Stimulated activated CD4-positive, alpha-beta T cell treated with anti-CD3 and anti-CD28 coated beads, Interleukin-2, amount 100 ng/mL, for 48 hours (primary cell): ENCODE measurements at regions not wholly inside any gene's neighbourhood (a gene's known extent, or its start where the extent isn't known, plus 50 kb on each side); places are given as distances from the start of the nearest gene placed in this dataset.

Source experiments
- DNase-seq, 2 donors: peaks; one replicate each; pipeline ENCODE4 v3.0.0-alpha.2; 2020

DNA sequence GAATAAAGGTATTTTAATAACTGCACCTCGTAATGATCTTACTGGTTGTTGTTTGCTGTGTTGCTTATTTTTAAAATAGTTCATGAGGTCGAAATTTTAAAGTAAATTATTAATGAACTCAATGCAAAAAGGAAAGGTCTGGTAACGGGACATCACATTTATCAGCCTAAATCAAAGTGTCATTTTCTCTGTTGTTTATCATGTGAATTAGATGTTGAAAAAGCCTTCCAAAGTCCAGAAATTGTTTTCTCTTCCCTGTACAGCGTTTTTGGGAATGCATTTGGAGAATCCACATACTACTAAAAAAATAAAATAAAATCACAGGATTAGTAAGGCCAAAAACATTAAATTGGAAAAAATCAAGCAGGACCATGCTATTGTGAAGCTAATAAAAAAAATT lies 339.2 kb upstream of the NECTIN3 start:
- DNase-seq, result no peak

DNA sequence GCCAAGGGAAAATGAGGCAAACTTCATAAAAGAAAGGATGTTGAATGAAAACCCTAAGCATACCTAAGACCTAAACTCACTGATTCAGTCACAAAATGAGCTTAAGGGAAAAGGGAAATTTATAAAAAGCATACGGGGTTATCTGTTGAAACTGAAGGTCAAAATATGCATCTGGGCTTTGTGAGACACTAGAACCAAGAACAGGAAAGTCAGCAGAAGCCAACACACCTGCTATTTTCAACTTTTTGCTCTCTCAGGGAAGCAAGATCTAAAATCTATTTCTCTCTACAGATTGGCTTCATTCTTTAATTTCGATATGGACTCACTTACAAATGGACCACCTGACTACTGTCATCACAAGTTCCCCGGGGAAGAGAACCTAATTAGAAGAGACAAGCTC lies 338.6 kb upstream of the NECTIN3 start:
- DNase-seq, result no peak

DNA sequence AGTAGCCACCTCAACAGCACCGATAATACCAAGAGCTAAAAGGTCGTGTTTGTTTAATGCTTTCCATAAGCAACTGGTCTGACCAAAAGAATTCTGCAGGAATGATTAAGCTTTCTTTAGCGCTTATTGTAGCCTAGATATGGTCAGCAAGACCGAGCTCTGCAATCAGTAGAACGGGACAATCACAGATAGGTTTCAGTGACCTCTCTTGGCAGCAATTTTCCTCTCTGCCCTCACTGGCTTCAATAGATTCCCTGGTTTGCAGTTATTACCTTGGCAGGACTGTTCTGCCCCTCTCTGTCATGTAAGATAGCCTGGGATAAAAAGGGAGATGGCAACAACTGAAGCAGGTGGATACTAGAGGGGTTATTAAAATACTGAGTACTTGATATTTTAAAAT lies 337.1 kb upstream of the NECTIN3 start:
- no peak for DNase-seq

DNA sequence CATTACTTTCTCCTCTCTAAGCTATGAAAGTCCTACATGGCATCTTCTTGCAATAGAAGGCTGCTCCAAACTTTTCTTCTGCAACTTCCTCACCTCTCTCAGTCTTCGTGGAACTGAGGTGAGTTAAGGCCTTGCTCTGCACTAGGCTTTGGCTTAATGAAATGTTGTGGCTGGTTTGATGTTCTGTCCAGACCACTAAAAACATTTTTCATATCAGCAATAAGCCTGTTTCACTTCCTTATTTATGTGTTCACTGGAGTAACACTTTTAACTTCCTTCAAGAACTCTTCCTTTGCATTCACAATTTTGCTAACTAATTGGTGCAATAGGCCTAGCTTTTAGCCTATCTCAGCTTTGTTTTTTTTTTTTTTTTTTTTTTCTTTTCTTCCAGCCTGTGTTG lies 335.3 kb upstream of the NECTIN3 start:
- DNase-seq, result no peak

DNA sequence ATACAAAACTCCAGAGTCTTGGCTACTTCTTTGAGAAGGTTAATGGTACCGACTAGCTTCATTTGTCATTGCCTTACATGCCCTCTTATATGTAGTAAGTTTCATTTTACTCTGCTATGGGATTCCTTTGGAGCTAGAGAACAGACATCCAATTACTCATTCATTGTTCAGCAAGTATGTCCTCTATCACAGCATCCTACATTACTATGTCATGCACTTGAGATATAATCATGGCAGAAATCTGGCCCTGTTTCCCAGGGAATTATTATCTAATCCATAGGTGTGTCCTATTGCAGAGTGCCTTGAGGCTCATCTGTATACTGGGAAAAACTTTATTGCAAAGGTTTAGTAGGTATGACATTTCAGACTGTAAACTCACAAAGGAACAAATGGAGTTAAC lies 333.1 kb upstream of the NECTIN3 start:
- no peak for DNase-seq

DNA sequence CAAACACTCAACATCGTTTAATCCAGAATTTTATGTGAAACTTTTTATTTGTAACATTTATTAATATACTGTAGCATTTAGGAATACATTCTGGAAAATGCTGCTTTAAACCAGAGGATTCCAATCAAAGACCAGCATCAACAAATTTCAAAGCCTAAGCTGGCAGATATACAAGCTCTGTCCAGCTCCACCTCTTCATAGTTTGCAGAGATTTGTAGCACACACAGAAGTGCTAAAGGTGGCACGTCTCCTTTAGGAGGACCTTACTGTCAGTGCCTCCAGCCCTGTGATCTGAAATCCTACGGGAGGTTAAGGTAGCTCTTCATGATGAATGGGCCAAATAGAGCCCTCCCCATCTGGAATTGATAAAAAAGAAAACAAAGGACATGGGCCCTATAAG lies 329.7 kb upstream of the NECTIN3 start:
- DNase-seq, result no peak

DNA sequence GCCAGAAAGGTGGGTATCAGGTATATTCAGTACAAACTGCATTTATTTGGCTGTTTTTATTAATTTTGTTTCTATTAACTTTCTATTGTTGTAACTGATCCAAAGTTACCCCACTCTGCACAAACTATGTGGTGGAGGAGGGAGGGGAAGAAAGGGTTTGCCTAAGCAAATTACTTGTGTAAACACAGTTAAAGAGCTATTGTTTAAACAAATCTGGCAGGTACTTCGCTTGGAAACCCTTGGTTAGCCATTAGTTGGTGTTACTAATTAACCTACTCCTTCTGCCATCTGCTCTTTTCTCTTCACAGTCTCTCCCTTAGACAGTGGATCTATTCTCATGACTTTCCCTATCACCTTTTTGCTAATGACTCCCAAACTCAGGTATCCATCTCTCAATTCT lies 328.4 kb upstream of the NECTIN3 start:
- DNase-seq, result no peak

DNA sequence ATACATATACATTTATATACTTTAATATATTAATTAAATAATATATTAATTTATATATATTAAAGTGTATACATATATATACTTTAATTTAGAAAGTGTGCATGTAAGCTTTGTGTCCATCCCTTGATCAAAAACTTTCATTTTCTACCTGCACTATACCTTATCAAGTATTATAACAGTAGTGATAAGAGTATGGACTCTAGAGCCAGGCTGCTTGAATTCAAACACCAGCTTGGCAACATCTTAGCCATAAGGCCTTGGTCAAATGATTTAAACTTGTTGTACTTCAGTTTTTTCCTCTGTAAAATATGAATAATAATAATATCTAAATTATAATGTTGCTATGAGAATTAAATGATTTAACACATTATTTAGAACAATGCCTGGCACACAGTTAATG lies 327.6 kb upstream of the NECTIN3 start:
- DNase-seq, result no peak

DNA sequence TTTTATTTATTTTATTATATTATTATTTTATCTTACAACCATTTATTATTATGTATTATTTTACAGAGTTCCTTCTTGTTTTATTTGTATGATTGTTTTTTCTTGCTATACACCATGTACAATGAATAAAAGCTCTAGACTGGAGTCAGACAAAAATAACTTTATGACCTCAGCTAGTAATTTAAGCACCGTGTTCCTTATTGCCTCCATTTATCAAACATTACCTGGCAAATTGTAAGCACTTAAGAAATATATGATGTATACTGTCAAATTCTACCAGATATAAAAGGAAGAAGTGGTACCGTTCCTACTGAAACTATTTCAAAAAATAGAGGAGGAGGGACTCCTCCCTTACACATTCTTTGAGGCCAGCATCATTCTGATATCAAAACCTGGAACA lies 326.9 kb upstream of the NECTIN3 start:
- no peak for DNase-seq

DNA sequence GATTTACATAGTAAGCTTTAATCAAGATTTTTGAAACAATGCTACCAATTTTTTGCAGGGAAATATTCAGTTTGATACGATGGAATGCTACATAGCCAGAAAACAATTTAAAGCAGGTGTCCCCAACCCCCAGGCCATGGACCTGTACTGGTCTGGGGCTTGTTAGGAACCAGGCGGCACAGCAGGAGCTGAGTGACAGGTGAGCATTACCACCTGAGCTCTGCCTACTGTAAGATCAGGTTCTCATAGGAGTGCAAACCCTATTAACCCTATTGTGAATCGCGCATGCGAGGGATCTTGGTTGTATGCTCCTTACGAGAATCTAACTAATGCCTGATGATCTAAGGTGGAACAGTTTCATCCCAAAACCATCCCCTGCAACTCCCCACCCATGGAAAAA lies 322.6 kb upstream of the NECTIN3 start:
- DNase-seq, result no peak

DNA sequence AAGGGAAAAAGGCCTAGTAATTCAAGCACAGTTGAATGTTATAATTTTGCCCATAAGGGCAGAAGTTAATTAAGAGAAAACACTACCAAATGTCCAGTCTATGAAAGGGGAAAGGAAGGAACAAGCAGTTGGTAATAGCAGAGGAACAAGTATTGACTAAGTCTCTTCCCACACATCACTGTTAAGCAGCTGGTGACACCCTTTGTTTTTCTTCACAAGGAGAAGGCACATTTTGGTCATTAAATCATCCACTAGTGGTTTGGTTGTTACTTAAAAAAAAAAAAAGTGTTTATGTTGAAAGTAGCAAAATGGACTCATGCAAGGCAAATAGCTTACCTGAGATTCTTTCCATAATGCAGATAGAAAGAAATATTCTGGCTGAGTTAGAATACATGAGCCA lies 321.4 kb upstream of the NECTIN3 start:
- no peak for DNase-seq

DNA sequence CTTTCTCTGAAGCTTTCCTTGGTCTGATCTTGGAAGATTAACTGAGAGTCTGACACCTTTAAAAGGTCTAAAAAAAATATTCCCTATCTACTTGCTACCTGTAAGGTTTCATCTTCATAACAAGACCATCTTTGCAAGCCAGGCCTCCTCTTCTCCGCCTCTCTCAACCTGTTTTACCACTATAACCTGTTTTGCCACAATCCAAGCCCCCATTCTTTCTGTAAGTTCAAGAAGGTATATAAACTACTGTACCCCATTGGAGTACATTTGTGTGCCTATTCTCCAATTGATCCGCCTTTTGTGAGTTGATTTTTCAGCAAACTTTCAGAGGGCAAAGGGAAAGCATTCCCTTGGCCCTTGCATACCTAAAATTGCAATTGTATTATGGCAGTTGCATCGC lies 319.3 kb upstream of the NECTIN3 start:
- no peak for DNase-seq

DNA sequence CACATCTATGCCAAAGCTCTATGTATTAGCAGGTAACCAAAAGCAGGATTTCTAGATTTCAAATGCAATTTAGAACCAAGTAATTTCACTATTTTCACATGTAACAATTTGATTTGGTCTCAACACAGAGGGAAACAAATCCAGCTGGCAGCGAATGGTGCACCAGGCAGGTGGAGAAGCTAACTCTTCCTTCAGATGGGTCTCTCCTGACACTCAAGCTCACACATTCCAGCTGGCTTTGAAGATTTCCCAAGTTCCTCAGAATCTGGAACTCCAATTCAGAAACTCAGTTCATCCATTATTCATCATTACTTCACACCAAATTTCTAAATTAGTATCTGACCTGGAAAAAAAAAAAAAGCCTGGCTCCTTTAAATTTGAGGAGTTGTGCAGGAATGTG lies 318.1 kb upstream of the NECTIN3 start:
- DNase-seq, result no peak

DNA sequence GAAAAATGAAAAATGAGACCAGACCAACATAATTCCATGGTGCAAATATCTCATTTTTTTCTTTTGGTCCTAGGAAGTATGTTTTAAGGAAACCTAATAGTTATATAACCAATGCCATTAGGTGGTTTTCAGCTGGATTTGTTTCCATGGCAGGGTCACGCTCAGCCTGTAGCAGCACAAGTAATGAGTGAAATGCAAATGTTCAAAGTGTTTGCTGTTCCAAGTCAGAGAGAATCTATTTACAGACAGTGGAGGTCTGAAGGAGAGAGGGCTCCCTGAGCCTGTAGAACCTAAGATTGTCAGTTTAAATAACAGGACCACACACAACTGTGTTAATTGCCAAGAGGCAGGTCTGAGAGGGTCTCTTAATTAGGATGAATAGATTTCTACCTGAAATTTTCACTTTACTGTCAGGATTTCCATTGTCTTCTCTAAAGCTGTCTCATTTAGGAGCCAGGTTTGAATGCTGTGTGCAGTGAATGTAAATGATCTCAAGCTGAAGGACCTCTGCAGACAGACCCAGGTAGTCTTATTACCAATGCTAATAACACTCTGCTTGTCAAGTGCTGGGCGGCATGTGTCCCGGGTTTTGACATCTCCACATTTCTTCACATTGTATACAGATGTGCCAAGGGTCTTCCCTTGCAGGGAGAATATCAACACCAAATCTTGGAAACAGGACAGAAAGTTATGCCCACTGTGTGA lies 317.3 kb upstream of the NECTIN3 start:
- DNase-seq, result no peak

DNA sequence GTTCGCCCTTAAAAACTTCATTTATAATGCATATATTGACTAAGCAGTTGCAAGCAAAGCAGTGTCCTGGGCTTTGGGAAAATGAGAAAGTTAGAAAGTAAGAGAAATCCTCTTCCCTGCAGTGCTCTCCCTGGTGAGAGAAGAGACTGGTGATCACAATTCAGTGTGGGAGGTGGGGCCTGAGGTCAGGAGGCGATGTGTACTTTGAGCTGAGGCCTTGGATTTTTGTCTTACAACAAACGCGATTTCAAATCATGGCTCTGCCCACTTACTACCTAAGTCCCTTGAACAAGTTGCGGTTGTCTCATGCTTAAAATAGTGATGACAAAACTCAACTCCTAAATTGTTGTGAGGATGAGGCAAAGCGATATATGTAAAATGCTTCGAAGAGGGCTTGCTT lies 316.3 kb upstream of the NECTIN3 start:
- DNase-seq, result no peak

DNA sequence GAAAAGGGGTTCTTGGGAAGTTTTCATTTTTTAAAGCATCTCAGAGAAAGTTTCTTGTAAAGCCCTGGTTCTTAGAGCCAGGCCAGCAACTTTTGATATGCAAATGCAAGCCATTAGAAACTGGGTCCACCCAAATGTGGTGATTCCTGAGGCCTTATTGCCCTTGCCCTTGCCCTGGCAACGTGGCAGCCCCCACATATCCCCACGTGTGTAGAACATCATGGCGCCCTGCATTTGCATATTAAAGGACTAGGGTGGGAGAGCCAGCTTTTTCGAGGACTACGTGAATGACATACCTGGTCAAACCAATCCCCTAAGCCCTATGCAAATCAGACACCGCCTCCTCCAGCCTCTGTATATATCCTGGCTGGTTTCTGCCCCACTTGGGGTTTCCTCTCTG lies 314.9 kb upstream of the NECTIN3 start:
- DNase-seq, result no peak

DNA sequence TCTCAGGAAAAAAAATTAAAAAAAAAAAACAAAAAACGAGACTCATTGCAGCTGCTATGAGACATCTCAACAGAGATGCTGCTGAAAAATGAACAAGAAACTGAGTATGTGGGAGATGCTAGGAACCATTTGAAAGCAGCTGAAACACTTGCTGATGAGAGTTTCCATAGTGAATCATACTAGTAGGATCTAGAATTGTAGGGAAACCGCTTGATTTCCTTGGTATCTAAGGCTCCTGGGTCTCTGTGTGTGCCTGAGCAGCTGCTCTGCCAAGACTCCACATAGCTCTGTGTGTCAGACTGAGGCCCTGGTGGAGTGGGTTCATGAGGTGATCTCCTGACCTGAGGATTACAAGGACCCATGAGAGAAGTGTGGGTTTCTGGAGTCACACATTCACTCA lies 313.4 kb upstream of the NECTIN3 start:
- DNase-seq, result no peak

DNA sequence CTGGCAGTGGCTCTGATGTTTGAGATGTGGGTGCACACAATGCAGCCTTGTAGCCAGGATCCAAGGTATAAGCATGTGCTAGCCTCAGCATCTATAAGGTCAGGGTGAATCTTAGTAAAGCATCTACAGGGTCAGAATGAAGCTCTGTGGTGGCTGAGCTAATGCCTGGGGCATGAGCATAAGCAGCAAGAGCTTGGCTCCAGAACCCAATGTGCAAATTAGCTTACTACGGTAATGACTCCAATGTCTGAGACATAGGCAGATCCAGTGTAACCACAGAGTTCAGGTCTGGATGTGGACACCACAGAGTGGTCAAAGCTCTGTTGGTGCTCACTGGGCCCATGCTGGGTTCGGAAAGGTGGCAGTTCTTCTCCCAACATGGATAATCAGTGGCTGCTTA lies 304.5 kb upstream of the NECTIN3 start:
- DNase-seq, result no peak

DNA sequence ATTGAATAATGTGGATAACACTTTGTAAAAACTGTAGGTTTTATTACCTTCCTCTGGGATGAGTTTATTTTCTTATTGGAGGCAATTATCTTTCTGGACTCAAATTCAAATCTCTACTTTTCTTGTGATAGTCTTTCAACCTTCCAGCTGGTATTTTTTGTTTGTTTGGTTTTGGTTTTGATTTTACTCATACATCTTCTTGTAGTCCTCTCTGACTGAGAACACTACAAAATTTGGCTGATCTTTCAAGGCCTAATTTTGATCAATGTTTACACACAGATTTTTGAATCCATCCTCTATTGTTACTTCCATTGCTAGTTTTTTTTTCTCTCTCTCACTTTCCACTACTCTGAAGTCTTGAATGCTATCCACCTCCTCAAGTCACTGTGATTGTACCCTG lies 303.8 kb upstream of the NECTIN3 start:
- DNase-seq, result no peak

DNA sequence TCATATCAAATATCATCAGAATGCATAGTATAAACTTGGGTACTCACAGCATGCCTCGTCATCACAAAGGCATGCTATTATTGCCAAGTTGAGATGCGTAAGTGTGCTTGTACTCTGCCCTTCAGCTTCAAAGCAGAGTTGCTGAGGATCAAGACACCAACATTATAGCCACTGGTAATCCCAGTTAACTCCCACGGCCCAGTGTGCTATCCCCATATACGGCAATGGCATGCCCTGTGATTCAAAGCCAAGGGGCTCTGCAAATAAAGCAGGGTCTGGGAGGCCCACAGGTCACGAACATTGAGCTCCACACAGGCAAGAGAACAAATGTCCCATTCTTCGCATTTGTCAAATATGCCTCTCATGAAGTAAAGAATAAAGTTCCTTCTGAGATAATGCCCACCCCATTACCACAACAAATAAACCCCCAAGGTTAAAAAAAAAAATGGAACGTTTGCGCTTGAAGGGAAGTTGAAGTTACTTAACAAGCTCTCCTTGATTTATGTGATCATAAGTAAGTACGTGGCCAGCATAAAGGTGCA lies 298.1 kb upstream of the NECTIN3 start:
- DNase-seq, result no peak

DNA sequence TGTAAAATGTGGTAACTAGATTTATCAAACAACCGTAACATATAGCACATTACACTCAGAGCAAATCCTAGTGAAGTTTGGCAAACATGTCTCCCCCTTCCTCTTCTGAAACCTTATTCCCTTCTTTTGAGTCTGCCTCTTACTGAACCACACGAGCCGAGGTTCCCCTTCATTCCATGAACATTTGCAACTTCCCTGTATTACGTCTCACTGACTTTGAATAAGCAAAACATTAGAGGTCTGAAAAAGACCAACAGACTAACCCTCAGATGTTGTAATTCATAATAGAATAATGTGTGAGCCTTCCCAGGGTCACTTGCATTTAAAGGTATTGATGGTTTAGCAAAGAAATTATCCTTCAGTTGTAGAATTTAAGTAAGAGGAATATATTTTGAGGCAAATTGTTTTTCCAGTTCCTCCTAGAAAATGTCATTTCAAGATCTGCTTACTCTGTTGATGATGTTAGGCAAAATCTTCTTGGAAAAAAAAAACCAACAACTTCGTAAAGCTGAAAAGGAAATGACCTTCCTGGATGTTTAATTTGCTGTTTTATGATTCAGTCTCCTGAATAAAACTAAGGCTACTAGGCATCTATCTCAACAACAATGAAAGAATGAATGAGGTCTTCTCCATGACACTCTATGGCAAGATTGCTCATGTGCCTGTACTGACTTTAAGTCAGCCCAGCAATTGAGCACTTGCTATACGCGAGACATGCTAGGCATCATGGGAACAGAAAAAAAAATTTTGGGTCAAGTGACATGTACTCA lies 296.9 kb upstream of the NECTIN3 start:
- DNase-seq, result no peak

DNA sequence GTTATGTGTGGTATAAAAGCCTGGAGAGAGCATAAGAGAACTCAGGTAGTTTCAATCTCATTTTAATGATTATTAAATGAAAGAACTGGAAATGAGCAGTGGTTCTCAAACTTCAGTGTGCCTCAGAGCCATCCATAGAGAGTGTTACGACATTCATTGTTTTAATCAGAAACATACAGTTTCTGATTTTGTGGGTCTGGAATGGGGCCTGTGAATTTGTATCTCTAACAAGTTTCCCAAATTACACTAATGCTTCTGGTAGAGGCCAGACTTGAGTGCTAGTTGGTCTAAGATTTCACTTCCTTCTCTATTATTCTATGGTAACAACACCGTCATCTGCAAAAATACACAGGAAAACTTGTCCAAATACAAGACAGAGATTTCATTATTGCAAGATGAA lies 292.0 kb upstream of the NECTIN3 start:
- no peak for DNase-seq

DNA sequence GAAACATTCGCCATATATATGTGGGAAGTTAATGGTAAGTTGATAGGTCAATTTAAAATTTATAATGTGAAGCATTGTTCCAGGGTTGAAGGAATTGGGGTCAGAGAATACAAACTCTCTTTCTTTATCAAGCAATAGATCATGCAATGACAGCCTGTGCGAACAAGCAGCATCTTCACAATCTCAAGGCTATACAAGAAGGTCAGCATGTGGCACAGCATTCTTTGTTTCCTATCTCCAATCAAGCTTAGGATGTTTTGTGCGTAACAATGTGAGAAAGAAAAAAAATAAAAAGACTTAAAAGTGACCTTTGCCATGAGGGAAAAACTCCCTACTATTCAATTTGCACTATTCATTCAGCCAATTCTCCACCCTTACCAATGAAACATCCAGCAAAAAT lies 288.1 kb upstream of the NECTIN3 start:
- no peak for DNase-seq

DNA sequence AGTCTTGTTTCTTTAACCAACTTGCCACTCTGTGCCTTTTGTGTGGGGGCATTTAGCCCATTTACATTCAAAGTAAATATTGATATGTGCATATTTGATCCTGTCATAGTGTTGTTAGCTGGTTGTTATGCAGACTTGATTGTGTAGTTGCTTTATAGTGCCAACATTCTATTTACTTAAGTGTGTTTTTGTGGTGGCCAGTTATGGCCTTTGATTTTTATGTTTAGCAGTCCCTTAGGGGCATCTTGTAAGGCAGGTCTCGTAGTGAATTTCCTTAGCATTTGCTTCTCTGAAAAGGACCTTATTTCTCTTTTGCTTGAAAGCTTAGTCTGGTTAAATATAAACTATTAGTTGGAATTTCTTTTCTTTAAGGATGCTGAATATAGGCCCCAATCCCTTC lies 282.8 kb upstream of the NECTIN3 start:
- no peak for DNase-seq

DNA sequence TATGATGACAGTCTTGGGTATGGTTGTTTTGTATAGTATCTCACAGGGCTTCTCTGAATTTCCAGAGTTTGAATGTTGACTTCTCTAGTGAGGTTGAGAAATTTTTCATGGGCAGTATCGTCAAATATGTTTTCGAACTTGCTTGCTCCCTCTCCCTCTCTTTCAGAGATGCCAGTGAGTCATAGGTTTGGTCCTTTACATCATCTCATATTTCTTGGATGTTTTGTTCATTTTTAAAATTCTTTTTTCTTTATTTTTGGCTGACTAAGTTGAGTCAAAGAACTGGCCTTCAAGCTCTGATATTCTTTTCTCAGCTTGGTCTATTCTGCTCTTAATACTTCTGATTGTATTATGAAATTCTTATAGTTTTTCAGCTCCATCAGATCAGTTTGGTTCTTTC lies 282.3 kb upstream of the NECTIN3 start:
- no peak for DNase-seq
